ENCODE measurements at regions not wholly inside any gene's neighbourhood (a gene's known extent, or its start where the extent isn't known, plus 50 kb on each side); places are given as distances from the start of the nearest gene placed in this dataset.

- no peak for TF ChIP-seq CTCF (conservative IDR thresholded peaks at IDR 0.05; ENCODE audit: low read depth, low read length)
- TF ChIP-seq CHD1 (IDR thresholded peaks at IDR 0.05; ENCODE audit: low read depth, low read length): no peak
- no peak for TF ChIP-seq POLR2A (IDR thresholded peaks at IDR 0.05; ENCODE audit: low read depth, low read length)
- TF ChIP-seq RCOR1 (IDR thresholded peaks at IDR 0.05; ENCODE audit: insufficient replicate concordance, low read length): no peak
- TF ChIP-seq MXI1 (IDR thresholded peaks at IDR 0.05; ENCODE audit: borderline replicate concordance, low read depth, low read length): no peak
- TF ChIP-seq SMC3 (IDR thresholded peaks at IDR 0.05; ENCODE audit: low read depth, low read length): no peak
- no peak for TF ChIP-seq BHLHE40 (IDR thresholded peaks at IDR 0.05; ENCODE audit: low read depth, low read length)
- TF ChIP-seq CEBPB (IDR thresholded peaks at IDR 0.05; ENCODE audit: low read depth, low read length): no peak
- no peak for TF ChIP-seq RAD21 (IDR thresholded peaks at IDR 0.05; ENCODE audit: low read length)
- no peak for TF ChIP-seq MAFK (IDR thresholded peaks at IDR 0.05; ENCODE audit: low read depth, low read length)
- TF ChIP-seq, protein P1, sequence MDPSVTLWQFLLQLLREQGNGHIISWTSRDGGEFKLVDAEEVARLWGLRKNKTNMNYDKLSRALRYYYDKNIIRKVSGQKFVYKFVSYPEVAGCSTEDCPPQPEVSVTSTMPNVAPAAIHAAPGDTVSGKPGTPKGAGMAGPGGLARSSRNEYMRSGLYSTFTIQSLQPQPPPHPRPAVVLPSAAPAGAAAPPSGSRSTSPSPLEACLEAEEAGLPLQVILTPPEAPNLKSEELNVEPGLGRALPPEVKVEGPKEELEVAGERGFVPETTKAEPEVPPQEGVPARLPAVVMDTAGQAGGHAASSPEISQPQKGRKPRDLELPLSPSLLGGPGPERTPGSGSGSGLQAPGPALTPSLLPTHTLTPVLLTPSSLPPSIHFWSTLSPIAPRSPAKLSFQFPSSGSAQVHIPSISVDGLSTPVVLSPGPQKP (IDR thresholded peaks at IDR 0.05; ENCODE audit: borderline replicate concordance, low read depth, low read length): no peak
- no peak for TF ChIP-seq RFX5 (IDR thresholded peaks at IDR 0.05; ENCODE audit: low read depth, low read length)
- no peak for TF ChIP-seq MAZ (IDR thresholded peaks at IDR 0.05; ENCODE audit: borderline replicate concordance, low read depth, low read length)
- TF ChIP-seq, protein P2, sequence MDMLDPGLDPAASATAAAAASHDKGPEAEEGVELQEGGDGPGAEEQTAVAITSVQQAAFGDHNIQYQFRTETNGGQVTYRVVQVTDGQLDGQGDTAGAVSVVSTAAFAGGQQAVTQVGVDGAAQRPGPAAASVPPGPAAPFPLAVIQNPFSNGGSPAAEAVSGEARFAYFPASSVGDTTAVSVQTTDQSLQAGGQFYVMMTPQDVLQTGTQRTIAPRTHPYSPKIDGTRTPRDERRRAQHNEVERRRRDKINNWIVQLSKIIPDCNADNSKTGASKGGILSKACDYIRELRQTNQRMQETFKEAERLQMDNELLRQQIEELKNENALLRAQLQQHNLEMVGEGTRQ (IDR thresholded peaks at IDR 0.05; ENCODE audit: low read depth, low read length): no peak
These were observed 166.3 kb upstream of the SOX21 start for GRCh38 chr13:94878602-94879165.
